GM19395 (cell line): ENCODE measurements at regions not wholly inside any gene's neighbourhood (a gene's known extent, or its start where the extent isn't known, plus 50 kb on each side); places are given as distances from the start of the nearest gene placed in this dataset.

Experiments used
- ATAC-seq: cut with Tn5 transposase; IDR thresholded peaks from one replicate; pipeline ENCODE4 v1.9.1; 2021; ENCODE audit warnings: mild to moderate bottlenecking, moderate library complexity; ENCODE audit not compliant: unreplicated experiment

DNA sequence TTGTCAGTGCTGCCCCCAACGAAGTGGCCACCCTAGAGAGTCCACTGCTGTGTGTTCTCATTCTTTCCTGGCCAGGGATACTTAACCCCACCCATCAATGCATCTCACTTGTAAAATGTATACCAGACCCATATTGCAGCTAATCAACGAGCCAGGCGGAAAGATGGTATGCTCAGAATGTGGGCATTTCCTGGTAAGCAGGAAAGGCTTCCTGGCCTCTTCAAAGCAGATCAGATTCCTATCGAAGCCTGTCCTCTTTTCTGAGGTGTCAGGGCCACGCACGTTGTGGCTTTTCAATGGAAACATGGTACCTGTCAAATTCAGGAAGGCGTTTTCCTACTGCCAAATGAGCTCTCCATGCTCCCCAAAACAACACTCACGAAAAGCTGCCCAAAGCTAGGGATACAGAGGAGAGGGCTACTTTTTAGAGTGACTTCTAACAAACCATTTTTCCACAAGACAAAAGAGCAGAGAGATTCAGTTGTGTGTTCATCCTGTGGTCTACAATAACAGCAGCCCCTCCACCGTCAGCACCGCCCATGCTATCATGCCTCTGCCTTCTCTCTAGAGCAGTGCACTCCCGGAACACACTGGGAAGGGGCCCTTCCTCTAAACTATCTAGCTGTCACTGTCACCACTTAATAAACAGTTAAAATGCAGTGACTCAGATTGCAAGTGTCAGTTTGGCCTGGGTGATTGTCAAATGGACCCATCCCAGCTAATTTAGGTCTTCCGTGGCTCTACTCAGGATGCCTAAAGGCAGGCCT is 535.1 kb downstream of the RNF144A start:
- no peak for ATAC-seq

DNA sequence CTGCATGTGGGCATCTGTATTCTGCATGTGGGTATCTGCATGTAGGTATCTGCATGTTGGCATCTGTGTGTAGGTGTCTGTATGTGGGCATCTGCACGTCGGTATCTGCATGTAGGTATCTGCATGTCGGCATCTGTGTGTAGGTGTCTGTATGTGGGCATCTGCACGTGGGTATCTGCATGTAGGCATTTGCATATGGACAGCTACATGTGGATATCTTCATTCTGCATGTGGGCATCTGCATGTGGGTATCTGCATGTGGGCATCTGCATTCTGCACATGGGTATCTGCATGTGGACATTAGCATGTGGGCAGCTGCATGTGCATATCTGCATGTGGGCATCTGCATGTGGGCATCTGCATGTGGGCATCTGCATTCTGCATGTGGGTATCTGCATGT is 537.4 kb downstream of the RNF144A start:
- ATAC-seq: no peak

DNA sequence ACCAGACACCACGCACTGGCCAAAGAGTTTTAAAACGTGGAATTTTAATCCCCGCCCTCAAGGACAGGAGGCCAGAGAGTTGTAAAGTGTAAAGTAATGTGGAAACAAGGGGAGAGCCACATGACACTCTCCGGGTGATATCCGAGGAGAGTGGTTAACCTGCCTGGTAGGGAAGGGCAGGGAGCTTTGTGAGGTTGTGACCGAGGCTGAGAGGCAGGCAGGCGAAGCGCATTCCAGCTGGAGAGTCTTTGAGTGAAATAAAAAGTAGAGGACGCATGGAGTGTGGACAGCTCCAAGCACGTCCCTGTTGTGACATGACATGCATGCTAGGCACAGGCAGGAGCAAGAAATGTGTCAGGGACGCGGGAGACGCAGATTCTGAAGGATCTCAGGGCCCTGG is 539.5 kb downstream of the RNF144A start:
- no peak for ATAC-seq

DNA sequence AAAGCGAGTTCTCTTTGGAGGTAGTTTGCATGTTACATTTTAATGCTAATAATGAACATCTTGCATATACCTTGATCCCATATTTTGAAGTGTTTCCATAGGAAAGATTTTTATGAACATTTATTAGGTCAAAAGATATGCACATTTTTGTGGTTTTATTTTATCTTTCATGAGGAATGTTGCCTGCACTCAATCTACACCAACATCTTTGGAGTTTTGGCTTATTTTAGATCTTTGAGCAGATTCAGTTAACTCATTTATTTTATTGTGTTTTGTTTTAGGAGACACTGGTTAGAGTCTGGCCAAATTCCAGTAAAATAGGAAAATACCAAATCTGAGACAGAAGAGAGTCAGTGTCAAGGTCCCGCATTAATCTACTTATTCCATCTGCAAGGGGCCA is 540.9 kb downstream of the RNF144A start:
- ATAC-seq: no peak

DNA sequence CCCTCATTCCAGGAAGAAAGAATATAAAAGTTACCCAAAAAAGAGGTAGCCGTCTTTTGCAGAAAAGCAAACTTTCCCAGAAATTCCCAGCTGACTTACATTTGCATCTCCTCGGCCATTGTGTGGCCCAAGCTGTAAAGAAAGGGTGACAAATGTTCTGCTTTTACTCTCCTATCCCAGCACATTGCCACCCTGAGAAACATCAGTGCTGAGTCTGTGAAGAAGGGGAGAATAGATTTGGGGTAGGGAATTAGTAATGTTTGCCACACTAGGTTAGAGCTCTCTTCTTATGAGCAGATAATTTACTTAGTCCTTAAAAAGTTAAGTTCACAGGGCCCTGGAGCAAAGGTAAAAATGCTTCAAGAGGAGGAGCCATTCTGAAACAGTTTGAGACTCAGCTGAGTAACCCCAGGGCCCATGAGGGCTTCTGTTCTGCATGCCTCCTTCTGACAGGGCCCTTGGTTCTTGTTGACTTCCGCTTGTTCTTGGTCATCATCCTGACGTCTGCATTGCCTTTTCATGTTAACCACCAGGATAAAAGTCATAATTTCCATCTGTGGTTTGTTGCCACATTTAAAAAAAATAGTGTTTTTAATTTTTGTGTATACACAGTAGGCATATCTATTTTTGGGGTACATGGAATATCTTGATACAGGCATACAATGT is 550.7 kb downstream of the RNF144A start:
- no peak for ATAC-seq

DNA sequence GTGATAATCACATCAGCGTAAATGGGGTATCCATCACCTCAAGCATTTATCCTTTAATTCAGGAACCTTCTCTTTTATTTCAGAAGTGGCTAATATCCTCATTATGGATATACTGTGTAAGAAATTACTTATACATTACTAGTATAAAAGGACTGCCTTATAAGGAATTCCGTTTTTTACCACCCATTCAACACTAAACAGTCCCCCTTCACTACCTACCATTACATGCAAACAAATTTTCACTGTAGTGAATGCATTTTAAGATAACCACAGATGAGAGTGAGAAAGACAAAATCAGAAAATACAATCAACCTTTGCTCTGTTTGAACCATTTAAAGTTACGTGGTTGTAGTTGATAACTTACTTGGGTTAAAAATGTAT is 551.2 kb downstream of the RNF144A start:
- no peak for ATAC-seq

DNA sequence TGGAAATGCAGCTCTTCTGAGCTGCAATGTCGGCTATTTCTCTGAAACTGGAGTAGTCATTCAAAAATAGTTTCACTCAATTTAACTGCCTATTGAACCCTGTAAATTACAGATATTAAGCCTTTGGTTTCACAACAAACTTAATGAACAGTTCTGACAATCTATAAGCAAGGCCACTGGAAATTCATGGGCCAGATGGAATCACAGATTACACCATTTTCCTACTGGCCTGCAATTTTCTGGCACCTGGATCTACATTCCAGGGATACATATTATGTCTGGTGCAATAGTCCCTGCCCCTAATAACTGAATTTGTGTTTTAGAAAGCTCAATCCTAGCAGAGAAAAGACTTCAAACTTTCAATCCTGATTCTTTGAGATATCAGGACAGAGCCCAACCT is 551.7 kb downstream of the RNF144A start:
- ATAC-seq: no peak

DNA sequence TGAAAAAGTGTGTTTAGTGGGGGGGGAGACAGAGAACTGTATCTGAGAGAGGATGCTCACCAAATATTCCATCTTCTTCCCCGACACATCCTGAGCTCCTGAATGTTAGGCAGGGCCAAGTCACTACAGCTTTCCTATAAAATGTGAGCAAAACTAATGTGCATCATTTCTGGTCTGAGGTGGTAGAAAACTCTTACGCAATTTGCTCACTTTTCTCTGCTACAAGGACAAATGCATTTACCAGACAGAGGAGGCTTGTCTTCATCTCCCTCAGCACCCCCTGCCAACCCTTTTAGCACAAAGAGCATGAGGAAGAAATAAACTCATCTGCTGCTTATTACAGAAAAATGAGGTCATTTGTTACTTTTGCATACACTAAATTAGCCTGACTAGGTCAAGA is 554.0 kb downstream of the RNF144A start:
- no peak for ATAC-seq

DNA sequence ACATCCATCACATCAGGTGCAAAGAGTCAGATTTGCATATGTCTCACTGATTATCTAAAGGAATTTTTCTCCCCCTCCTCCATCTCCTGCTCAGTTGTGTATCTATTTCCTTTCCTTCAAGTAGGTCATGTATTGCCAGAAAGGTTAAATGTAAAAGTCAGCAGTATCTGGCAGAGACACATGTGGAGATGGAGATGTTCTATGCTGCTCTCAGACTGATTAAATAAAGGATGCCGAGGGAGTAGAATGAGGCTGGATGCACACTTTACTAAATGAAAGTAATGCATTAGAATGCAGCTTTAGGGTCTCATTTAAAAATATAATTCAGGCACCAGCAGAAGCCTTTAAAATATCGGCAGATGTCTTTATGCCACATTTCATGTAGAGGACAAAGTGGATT is 555.3 kb downstream of the RNF144A start:
- ATAC-seq: no peak

DNA sequence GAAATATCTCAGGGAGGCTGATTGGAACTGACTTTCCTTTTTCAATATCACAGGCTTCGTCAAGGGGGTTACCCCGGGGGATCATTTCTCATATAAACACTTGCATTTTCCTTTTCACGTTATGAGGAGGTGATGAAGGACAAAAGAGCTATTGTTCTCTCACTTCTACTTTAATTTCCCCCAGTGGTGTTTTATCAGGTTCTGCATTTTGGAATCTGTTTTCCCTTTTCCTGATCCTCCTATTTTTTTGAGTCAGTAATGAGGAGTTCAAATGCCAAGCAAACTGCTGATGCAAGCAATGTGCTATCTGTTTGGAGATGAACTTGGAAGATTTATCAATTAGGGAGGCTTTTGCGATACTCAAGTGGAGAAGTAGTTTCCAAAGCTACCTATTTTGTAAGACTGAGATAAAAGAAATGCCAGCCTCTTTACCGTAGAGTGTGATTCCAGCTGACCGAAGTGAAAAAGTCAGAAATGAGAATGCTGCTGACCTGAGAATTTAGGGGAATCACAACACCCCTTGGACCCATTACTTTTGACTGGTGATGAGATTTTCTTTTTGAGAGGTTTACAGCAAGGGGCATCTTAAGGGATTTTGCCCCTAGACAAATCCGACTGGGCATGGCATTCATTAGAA is 556.0 kb downstream of the RNF144A start:
- ATAC-seq: no peak

DNA sequence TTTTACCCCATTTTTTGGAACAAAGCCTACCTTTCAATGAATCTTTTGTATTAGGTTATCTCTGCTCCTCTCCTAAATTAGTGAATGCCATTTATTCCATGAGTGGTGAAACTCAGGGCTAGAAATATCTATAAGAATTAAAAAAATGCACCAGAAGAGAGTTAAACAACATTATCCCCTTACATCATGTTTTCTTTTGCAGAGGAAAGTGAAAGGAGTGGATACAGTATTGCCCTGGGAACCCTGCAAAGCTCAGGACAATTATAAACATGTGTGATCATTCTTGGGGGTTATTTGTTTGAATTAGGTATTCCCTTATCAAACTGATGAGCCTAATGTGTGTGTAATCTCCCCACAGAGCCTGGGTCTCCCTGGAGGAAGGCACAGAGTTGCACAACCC is 559.2 kb downstream of the RNF144A start:
- ATAC-seq: no peak

DNA sequence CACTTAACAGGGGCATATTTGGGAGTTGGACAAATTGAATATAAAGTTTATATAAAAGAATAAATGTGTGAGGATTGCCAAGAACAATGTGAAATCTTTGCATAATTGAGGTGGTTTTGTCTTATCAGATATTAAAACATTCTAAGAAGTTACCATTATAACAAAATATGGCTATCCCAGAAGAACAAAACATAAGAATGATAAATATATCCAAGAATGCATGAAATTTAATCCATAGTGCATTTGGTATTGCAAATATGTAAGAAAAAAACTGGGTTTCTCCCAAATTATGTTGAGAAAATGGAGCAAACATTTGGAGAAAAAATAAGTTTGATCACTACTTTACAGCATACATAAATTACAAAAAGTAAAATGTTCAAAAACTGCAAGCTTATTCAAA is 562.4 kb downstream of the RNF144A start:
- ATAC-seq: no peak

DNA sequence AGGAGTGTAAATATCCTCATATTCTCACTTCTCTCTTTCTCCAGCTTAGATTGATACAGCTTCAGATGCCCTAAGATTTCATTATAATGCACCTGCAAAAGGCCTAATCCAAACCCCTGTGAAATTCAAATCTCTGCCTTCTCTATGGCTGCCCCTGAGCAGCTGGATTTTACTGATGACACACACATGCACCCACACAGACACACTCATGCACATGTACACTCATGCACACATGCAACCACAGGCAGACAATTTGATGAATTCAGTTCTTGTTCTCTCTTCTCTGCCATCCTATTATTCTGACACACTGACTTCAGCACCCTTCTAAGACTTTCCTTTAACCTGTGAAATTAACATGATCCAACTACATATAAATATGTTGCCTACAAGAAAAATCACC is 563.2 kb downstream of the RNF144A start:
- ATAC-seq: no peak

DNA sequence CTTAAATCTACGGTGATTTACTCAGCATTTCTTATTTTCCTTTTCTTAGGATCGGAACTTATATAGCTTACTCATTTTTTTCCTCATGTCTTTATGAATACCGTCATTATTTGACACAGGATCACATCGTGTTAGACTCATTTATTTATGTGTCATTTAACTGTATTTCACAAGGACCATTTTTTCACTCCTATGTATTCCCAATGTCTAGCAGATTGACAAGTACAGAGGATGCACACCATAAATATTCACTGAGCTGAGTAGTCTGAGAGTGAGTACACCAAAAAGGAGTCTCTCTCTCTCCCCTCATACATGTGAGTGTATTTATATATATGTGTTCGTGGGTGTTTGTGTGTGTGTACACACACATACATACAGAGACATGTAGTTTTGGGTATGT is 573.5 kb downstream of the RNF144A start:
- ATAC-seq: no peak

DNA sequence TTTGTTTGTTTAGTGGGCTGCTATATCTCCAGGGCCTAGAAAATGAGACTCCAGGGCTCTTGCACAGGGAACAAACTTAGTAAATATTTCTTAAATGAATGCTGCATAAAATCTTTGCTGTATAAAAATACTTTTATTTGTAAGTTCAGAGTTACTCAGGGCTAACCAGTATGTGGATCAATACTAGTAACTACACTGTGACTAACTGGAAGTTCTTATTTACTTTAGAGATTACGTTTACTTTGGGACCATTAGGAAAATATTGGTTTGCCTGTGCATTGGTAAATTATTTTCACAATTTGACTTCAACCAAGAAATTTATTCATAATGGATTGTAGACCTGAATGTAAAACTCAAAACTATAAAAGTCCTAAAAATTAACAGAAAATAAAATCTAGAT is 575.5 kb downstream of the RNF144A start:
- no peak for ATAC-seq

DNA sequence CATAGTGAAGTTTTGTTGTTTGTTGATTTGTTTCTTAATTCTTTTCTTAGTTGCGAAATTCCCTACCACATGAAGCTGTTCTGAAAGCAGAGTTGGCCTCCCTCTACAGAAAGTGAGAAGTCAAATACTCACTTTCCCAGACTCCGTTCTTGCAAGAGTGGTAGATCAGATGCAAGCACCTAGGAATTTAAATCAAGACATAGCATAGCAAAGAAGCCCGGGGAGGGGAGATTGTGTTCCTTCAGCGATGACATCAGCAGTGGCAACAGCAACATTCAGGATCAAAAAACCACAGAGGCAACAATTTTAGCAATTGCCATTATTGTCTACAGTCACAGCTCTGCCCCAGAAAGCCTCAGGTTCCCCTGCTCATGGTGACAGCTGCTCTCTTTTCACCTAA is 580.0 kb downstream of the RNF144A start:
- ATAC-seq: no peak

DNA sequence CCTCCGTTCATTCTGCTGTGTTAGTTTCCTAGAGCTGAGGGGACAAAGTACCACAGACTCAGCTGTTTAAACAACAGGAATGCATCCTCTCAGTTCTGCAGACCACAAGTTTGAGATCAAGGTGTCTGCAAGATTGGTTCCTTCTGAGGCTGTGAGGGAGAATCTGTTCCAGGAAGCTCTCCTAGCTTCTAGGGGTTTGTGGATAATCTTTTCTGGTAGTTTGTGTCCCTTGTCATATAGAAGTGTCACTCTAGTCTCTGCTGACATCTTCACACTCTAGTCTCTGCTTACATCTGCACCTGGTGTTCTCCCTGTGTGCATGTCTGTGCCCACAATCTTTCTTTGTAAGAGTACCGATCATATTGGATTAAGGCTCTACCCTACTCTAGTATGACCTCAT is 581.8 kb downstream of the RNF144A start:
- ATAC-seq: no peak

DNA sequence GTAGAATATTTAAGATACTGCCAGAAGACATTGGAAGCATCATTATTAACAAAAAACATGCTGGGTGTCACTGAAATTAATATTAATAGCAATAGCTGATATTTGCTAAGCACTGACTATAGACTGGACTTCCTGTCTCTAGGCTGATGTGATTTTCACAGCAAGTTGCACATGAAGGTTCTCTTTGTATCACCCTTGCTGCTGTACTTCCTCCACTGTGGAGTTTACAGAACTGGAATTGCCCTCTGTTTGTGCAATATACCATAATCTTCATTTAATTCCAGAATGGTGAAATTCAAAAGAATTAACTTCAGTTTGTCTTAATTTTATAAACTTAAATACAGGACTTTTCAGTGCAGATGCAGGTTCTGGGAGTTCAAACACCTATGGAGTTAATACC is 585.1 kb downstream of the RNF144A start:
- ATAC-seq: no peak

DNA sequence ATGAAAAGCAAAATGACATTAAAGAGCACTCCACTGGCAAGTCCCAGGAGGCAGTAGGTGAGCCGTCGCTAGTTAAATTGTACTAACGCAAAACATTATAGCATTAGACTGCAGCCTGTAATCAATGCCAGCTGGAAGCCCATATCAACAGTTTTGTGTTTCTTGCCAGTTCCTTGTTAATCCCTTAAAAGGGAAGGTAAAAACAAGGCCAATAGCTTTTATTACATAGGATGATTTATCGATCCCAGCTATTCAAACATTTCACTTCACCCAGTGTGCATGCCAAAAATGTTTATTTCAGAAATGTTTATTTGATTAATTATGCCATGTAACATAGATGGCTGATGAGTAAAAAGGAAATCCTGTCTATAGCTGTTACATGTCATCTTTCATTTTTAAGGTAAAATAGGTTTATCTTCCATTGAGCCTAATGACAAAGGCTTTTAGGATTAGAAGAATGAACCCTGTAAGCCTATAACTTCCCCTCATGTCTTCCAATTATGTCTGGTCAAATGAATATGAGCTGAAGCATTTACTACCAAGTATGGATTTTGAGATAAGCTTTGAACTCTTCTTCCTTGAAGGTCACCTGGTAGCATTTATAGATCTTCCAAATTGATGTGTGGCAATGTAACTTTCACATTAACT is 591.2 kb downstream of the RNF144A start:
- ATAC-seq: no peak

DNA sequence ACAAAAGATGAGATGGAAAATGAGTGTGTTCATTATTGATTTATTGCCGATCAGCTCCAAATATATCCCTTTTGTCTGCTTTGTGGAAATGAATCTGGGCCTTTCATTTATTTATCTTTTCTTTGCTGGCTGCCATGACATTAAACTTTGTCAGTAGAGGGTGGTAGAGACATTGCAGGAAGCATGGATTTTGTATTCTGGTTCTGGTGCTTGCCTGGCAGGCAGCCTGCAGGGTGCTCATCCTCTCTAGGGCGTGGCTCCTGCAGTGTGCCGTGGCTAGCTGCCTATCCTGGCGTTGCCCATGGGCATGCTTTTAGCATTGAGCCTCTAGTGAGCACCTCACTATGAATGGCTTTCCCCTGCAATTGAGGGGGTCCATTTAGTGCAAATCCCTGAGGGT is 593.1 kb downstream of the RNF144A start:
- no peak for ATAC-seq

DNA sequence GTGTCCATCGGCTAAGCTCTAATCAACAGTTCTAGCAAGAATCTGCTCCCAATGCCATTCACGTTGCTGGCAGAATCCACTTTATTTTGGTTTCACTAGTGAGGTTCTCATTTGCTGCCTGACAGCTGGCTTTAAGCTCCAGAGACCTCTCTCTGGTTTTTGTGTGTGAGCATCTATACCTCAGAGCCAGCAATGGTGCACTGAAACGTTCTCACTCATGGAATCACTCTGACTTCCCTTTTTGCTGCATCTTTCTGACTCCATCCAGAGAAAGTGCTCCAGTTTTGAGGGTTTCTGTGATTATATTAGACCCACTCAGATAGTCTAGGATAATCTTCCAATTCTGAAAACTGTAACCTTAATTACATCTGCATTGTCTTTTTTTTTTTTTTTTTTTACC is 596.6 kb downstream of the RNF144A start:
- ATAC-seq: no peak

DNA sequence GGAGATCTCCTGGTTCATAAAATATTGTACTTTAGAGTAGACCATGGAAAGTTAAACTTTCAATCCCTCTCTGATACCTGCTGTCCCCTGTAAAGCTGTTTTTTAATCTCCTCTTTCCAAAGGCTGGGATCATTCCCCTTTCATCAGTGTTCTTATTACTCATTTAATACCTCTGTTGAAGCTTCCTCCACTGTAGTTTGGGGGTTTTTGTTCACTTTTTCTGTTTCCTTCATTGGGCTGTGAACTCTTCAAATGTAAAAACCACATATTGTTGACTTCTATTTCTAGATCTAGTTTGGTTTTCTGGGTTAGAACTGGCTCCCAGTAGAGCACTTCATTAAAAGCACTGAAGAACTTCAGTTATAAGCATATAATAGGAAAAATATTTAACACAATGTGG is 598.1 kb downstream of the RNF144A start:
- no peak for ATAC-seq
